ENCODE measurements at regions not wholly inside any gene's neighbourhood (a gene's known extent, or its start where the extent isn't known, plus 50 kb on each side); places are given as distances from the start of the nearest gene placed in this dataset.

GRCh38 chr10:20955355-20955893 lies 58.3 kb upstream of the NEBL start:
- TF ChIP-seq CTCF (IDR thresholded peaks at IDR 0.05 in 8 of 11, conservative IDR thresholded peaks at IDR 0.05 in 3 of 11) (no peak), POLR2A (IDR thresholded peaks at IDR 0.05) (no peak), POLR2AphosphoS5 (IDR thresholded peaks at IDR 0.05) (no peak)
